BLaER1 (cell line): ENCODE measurements at regions not wholly inside any gene's neighbourhood (a gene's known extent, or its start where the extent isn't known, plus 50 kb on each side); places are given as distances from the start of the nearest gene placed in this dataset.

Experiments used
- H3K27ac ChIP-seq: shearing (Covaris generic); formaldehyde crosslinking; 2 replicates; pipeline ENCODE4 v1.8.1; 2022
- H3K27me3 ChIP-seq: shearing (Covaris generic); formaldehyde crosslinking; 2 replicates; pipeline ENCODE4 v1.8.1; 2022
- H3K36me3 ChIP-seq: shearing (Covaris generic); formaldehyde crosslinking; 2 replicates; pipeline ENCODE4 v1.8.1; 2022
- H3K4me1 ChIP-seq: shearing (Covaris generic); formaldehyde crosslinking; 2 replicates; pipeline ENCODE4 v1.8.1; 2022
- H3K4me2 ChIP-seq: shearing (Covaris generic); formaldehyde crosslinking; 2 replicates; pipeline ENCODE4 v1.8.1; 2022
- H3K4me3 ChIP-seq: shearing (Covaris generic); formaldehyde crosslinking; 2 replicates; pipeline ENCODE4 v1.8.1; 2022
- H3K9ac ChIP-seq: shearing (Covaris generic); formaldehyde crosslinking; 2 replicates; pipeline ENCODE4 v1.8.1; 2022
- H3K9me3 ChIP-seq: shearing (Covaris generic); formaldehyde crosslinking; 2 replicates; pipeline ENCODE4 v1.8.1; 2022
- H4K20me1 ChIP-seq: shearing (Covaris generic); formaldehyde crosslinking; 2 replicates; pipeline ENCODE4 v1.8.1; 2022
- Cebpa-rat ChIP-seq: shearing (Covaris generic); IDR thresholded peaks from 2 replicates; pipeline ENCODE4 v1.8.1; 2022

- Histone ChIP-seq H3K9me3 (no peaks in the 10 kb centered on the region), H4K20me1 (no peaks in the 10 kb centered on the region), H3K4me3 (no peak overlapping the region), H3K4me2 (no peak overlapping the region), H3K27me3 (no peaks in the 10 kb centered on the region), H3K36me3 (no peaks in the 10 kb centered on the region), H3K27ac (no peak overlapping the region), H3K9ac (no peak overlapping the region), H3K4me1 (no peaks in the 10 kb centered on the region)
- TF ChIP-seq Cebpa-rat = no peak
Observed at GRCh38 chr12:67370979-67371378, 101.8 kb downstream of the CAND1 start.

- no peaks in the 10 kb centered on the region for H4K20me1 ChIP-seq
- TF ChIP-seq Cebpa-rat = no peak
- H3K4me3 ChIP-seq = no peak overlapping the region
- no peaks in the 10 kb centered on the region for H3K36me3 ChIP-seq
- H3K4me1 ChIP-seq = no peaks in the 10 kb centered on the region
- no peaks in the 10 kb centered on the region for H3K27me3 ChIP-seq
- no peaks in the 10 kb centered on the region for H3K9me3 ChIP-seq
- H3K4me2 ChIP-seq = no peak overlapping the region
- H3K9ac ChIP-seq = no peak overlapping the region
- H3K27ac ChIP-seq = no peak overlapping the region
Observed at GRCh38 chr12:67377021-67377420, 107.9 kb downstream of the CAND1 start.

GRCh38 chr12:67377541-67377940 lies 108.4 kb downstream of the CAND1 start:
- H3K4me2 ChIP-seq = no peak overlapping the region
- no peak for TF ChIP-seq Cebpa-rat
- H3K4me1 ChIP-seq = no peaks in the 10 kb centered on the region
- no peaks in the 10 kb centered on the region for H3K27me3 ChIP-seq
- H3K4me3 ChIP-seq = no peak overlapping the region
- H3K27ac ChIP-seq = no peak overlapping the region
- H3K9ac ChIP-seq = no peak overlapping the region
- H3K36me3 ChIP-seq = no peaks in the 10 kb centered on the region
- H4K20me1 ChIP-seq = no peaks in the 10 kb centered on the region
- no peaks in the 10 kb centered on the region for H3K9me3 ChIP-seq

- no peak for TF ChIP-seq Cebpa-rat
- H3K4me1 ChIP-seq = no peaks in the 10 kb centered on the region
- no peak overlapping the region for H3K4me3 ChIP-seq
- no peaks in the 10 kb centered on the region for H4K20me1 ChIP-seq
- no peaks in the 10 kb centered on the region for H3K27me3 ChIP-seq
- no peaks in the 10 kb centered on the region for H3K9me3 ChIP-seq
- no peaks in the 10 kb centered on the region for H3K36me3 ChIP-seq
- no peak overlapping the region for H3K4me2 ChIP-seq
- no peak overlapping the region for H3K27ac ChIP-seq
- no peak overlapping the region for H3K9ac ChIP-seq
Observed at GRCh38 chr12:67382241-67382871, 113.2 kb downstream of the CAND1 start.

- Histone ChIP-seq H3K27me3 (no peaks in the 10 kb centered on the region), H3K4me1 (no peaks in the 10 kb centered on the region), H3K9me3 (no peaks in the 10 kb centered on the region), H3K36me3 (no peaks in the 10 kb centered on the region), H3K27ac (no peak overlapping the region), H3K4me2 (no peak overlapping the region), H3K4me3 (no peak overlapping the region), H3K9ac (no peak overlapping the region), H4K20me1 (no peaks in the 10 kb centered on the region)
- TF ChIP-seq Cebpa-rat = no peak
Observed at GRCh38 chr12:67386869-67387565, 117.9 kb downstream of the CAND1 start.

- Histone ChIP-seq H3K4me2 (no peak overlapping the region), H3K27ac (no peak overlapping the region), H4K20me1 (no peaks in the 10 kb centered on the region), H3K36me3 (no peaks in the 10 kb centered on the region), H3K9ac (no peak overlapping the region), H3K9me3 (no peaks in the 10 kb centered on the region), H3K27me3 (no peaks in the 10 kb centered on the region), H3K4me1 (no peaks in the 10 kb centered on the region), H3K4me3 (no peak overlapping the region)
- no peak for TF ChIP-seq Cebpa-rat
Observed at GRCh38 chr12:67388331-67389138, 119.4 kb downstream of the CAND1 start.

GRCh38 chr12:67390273-67390672 lies 121.1 kb downstream of the CAND1 start:
- H3K4me3 ChIP-seq = no peak overlapping the region
- no peak overlapping the region for H3K4me2 ChIP-seq
- H4K20me1 ChIP-seq = no peaks in the 10 kb centered on the region
- H3K36me3 ChIP-seq = no peaks in the 10 kb centered on the region
- H3K27me3 ChIP-seq = no peaks in the 10 kb centered on the region
- H3K9ac ChIP-seq = no peak overlapping the region
- TF ChIP-seq Cebpa-rat = no peak
- H3K27ac ChIP-seq = no peak overlapping the region
- no peaks in the 10 kb centered on the region for H3K9me3 ChIP-seq
- no peaks in the 10 kb centered on the region for H3K4me1 ChIP-seq

- no peaks in the 10 kb centered on the region for H3K9me3 ChIP-seq
- no peak overlapping the region for H3K27ac ChIP-seq
- H3K4me1 ChIP-seq = peaks cover 3% of the 10 kb centered on the region; the same call in 1 of the 2 replicates
- no peaks in the 10 kb centered on the region for H3K27me3 ChIP-seq
- no peaks in the 10 kb centered on the region for H3K36me3 ChIP-seq
- no peak for TF ChIP-seq Cebpa-rat
- H3K9ac ChIP-seq = no peak overlapping the region
- no peak overlapping the region for H3K4me3 ChIP-seq
- H4K20me1 ChIP-seq = no peaks in the 10 kb centered on the region
- H3K4me2 ChIP-seq = no peak overlapping the region
Observed at GRCh38 chr12:67391034-67391433, 121.9 kb downstream of the CAND1 start.

- H3K9ac ChIP-seq = no peak overlapping the region
- no peak overlapping the region for H3K4me3 ChIP-seq
- H3K9me3 ChIP-seq = no peaks in the 10 kb centered on the region
- H3K27ac ChIP-seq = no peak overlapping the region
- no peaks in the 10 kb centered on the region for H3K27me3 ChIP-seq
- H3K36me3 ChIP-seq = no peaks in the 10 kb centered on the region
- no peaks in the 10 kb centered on the region for H4K20me1 ChIP-seq
- H3K4me2 ChIP-seq = no peak overlapping the region
- peaks cover 4% of the 10 kb centered on the region; the same call in 1 of the 2 replicates for H3K4me1 ChIP-seq
- TF ChIP-seq Cebpa-rat = no peak
Observed at GRCh38 chr12:67391656-67392055, 122.5 kb downstream of the CAND1 start.

- Histone ChIP-seq H3K4me1 (peaks cover 4% of the 10 kb centered on the region; the same call in 1 of the 2 replicates), H3K27ac (no peak overlapping the region), H3K4me2 (no peak overlapping the region), H3K4me3 (no peak overlapping the region), H4K20me1 (no peaks in the 10 kb centered on the region), H3K9ac (no peak overlapping the region), H3K36me3 (no peaks in the 10 kb centered on the region), H3K9me3 (no peaks in the 10 kb centered on the region), H3K27me3 (no peaks in the 10 kb centered on the region)
- TF ChIP-seq Cebpa-rat = no peak
Observed at GRCh38 chr12:67394550-67394949, 125.4 kb downstream of the CAND1 start.
